ENCODE measurements at regions not wholly inside any gene's neighbourhood (a gene's known extent, or its start where the extent isn't known, plus 50 kb on each side); places are given as distances from the start of the nearest gene placed in this dataset.
"Not testable (repeated sequence)": the region's sequence is repeated elsewhere in the genome, so short reads cannot be mapped to it uniquely, and the experiment has no call there.

DNA sequence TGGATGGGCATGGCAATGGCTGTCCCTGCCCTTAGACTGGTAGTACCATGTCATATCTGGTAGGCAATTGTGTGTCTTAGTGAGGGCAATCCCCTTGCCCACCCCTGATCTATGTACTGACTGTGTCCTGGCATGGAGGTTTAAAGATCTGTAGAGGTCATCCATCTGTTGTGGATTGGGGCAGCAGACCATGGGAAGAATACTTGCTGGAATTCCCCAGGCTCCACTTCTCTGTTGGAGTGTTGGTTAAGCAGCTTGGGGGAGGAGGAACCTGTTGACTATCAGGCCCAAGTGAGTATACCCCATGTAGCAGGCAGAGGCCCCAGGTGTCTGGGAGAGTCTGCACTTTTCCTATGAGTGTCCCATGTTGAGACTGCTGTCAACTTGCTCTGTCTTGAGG lies 246.7 kb upstream of the DIPK2B start:
- no peak for DNase-seq
- no peaks in the 10 kb centered on the region for H3K36me3 Mint-ChIP-seq (ENCODE audit: low read depth)
- H3K4me1 Mint-ChIP-seq: peaks cover 4% of the 10 kb centered on the region
- H3K27ac Mint-ChIP-seq: no peak overlapping the region
- intact Hi-C loops (cut with micrococcal nuclease): no loop called here
- H3K4me3 Mint-ChIP-seq: no peak overlapping the region
- no peaks in the 10 kb centered on the region for H3K9me3 Mint-ChIP-seq
- H3K27me3 Mint-ChIP-seq: no peaks in the 10 kb centered on the region

DNA sequence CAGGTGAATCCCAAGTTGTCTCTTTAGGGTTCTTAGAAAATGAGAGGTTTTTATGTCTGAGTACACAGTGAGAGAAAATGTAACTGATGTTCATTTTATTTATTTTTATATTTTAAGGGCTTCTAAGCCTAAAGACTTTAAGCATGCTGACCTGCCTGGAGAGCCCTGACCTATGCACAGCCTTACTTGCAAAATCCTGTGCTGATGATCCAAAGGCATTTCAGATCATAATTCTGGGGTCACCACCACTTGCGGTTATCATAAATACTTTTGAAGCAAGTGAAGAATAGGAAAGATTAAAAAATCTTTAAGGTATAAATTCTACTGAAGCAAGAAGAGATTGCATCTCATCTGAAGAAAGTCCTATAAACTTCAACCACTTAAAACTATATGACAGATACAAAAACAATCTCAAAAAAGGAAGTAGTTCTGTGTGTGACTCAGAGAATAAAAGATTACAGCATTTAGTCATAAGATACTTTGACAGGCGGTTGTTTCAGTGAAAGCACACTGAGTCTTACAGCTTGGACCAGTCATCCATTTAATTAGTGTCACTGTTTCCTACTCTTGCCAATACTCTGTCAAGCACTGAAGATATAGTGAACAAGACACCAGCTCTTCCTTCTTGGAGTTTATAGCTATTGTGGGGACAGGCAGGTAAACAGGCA lies 245.2 kb upstream of the DIPK2B start:
- Mint-ChIP-seq H3K27me3 (no peaks in the 10 kb centered on the region), H3K9me3 (no peaks in the 10 kb centered on the region), H3K4me1 (peaks cover 4% of the 10 kb centered on the region), H3K27ac (peak overlapping the region; percentile 53), H3K4me3 (no peak overlapping the region), H3K36me3 (ENCODE audit: low read depth) (no peaks in the 10 kb centered on the region)
- DNase-seq: no peak
- intact Hi-C loops (cut with micrococcal nuclease): no loop called here

DNA sequence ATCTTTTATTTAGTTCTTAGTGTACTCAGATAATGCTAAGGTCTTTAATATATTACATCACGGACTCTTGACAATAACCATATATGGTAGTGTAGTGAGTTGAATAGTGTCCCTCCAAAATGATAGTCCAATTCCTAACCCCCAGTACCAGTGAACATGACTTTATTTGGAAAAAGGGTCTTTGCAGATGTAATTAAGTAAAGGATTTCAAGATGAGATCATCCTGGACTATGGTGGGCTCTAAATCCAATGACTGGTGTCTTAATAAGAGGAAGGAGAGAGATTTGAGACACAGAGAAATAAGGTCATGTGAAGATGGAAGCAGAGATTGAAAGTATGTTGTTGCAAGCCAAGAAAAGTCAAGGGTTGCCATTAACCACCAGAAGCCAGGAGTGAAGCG lies 236.5 kb upstream of the DIPK2B start:
- intact Hi-C loops (cut with micrococcal nuclease): no loop called here
- Mint-ChIP-seq H3K27ac (no peak overlapping the region), H3K4me3 (no peak overlapping the region), H3K9me3 (peaks cover 2% of the 10 kb centered on the region), H3K4me1 (no peaks in the 10 kb centered on the region), H3K36me3 (ENCODE audit: low read depth) (no peaks in the 10 kb centered on the region), H3K27me3 (no peaks in the 10 kb centered on the region)
- DNase-seq: no peak

DNA sequence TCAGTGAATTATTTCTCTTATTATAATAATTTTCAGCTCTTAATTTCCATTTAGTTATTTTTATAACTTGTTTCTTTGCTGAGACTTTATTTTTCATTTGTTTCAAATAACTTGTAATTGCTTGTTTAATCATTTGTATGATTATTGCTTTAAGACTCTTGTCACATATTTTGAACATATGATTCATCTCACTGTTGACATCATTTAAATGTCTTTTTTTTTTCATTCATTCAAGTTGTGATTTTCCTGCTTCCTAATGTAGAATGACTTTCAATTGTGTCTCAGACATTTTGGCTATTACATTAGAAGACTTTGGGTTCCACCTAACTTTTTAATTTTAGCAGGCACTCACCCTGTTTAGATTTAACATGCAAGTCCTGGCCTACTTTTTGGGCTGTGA lies 234.8 kb upstream of the DIPK2B start:
- Mint-ChIP-seq H3K27me3 (no peaks in the 10 kb centered on the region), H3K4me3 (no peak overlapping the region), H3K27ac (no peak overlapping the region), H3K36me3 (ENCODE audit: low read depth) (no peaks in the 10 kb centered on the region), H3K4me1 (no peaks in the 10 kb centered on the region), H3K9me3 (peaks cover 2% of the 10 kb centered on the region)
- DNase-seq: no peak
- intact Hi-C loops (cut with micrococcal nuclease): no loop called here

DNA sequence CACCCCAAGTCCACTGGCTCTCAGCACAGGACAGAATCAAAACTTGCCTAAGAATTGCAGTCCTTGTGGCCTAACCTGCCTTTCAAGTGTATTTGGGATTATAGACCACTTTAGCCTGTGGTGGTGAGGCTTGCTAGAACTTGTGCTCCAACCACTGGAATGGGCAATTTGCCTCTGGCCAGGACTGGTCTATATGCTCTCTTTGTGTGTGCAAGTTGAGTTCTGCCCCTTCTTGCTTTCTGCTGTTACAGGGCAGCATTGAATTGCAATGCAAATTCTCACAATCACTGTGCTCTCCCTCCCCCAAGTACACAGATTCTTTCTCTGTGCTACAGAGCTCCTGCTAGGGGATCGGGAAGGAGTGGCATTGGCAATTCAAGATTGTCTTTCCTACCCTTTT lies 233.6 kb upstream of the DIPK2B start:
- Mint-ChIP-seq H3K36me3 (ENCODE audit: low read depth) (no peaks in the 10 kb centered on the region), H3K27ac (no peak overlapping the region), H3K4me3 (no peak overlapping the region), H3K27me3 (no peaks in the 10 kb centered on the region), H3K4me1 (no peaks in the 10 kb centered on the region), H3K9me3 (peaks cover 2% of the 10 kb centered on the region)
- DNase-seq: no peak
- intact Hi-C loops (cut with micrococcal nuclease): no loop called here

DNA sequence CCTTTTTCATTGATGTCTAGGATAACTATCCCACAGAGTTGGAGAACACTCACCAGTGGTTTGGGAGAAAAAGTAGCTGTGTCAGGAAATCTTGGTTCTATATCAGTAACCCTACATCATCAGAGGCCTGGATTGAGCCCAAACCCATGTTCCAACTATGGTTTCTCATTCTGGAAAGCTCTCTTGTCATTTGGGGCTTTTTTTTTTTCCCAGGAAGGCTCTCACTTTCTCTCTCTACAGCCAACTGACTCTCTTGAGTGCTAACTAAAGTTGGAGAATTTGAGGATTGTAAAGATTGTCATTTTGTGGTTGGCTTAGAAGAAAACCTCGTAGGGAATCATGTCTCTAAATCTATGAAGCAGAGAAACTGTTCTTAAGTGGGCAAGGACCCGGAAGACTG lies 228.2 kb upstream of the DIPK2B start:
- H3K4me3 Mint-ChIP-seq: no peak overlapping the region
- H3K27me3 Mint-ChIP-seq: peaks cover 2% of the 10 kb centered on the region
- H3K27ac Mint-ChIP-seq: no peak overlapping the region
- no peaks in the 10 kb centered on the region for H3K36me3 Mint-ChIP-seq (ENCODE audit: low read depth)
- H3K4me1 Mint-ChIP-seq: no peaks in the 10 kb centered on the region
- H3K9me3 Mint-ChIP-seq: no peaks in the 10 kb centered on the region
- intact Hi-C loops (cut with micrococcal nuclease): no loop called here
- no peak for DNase-seq

DNA sequence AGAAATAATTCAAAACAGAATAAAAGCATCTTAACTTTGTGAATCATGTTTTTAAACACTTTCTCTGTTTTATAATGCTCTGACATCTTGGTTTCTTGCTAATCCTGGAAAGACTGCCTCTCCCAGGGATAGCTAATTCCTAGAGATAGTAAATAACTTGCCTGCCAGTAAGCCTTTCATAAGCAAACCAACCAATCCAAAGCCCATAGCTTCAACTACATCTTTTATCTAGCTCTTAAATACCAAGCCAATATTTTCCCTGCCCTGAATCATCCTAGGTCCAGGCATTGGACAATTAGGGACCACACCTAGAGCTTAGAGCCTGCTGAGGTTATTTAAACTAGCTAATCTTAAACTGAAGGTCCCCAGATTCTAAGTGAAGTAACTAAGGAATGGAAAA lies 223.7 kb upstream of the DIPK2B start:
- Mint-ChIP-seq H3K27ac (no peak overlapping the region), H3K36me3 (ENCODE audit: low read depth) (no peaks in the 10 kb centered on the region), H3K4me1 (no peaks in the 10 kb centered on the region), H3K9me3 (no peaks in the 10 kb centered on the region), H3K4me3 (no peak overlapping the region), H3K27me3 (peaks cover 2% of the 10 kb centered on the region)
- intact Hi-C loops (cut with micrococcal nuclease): no loop called here
- DNase-seq: no peak

DNA sequence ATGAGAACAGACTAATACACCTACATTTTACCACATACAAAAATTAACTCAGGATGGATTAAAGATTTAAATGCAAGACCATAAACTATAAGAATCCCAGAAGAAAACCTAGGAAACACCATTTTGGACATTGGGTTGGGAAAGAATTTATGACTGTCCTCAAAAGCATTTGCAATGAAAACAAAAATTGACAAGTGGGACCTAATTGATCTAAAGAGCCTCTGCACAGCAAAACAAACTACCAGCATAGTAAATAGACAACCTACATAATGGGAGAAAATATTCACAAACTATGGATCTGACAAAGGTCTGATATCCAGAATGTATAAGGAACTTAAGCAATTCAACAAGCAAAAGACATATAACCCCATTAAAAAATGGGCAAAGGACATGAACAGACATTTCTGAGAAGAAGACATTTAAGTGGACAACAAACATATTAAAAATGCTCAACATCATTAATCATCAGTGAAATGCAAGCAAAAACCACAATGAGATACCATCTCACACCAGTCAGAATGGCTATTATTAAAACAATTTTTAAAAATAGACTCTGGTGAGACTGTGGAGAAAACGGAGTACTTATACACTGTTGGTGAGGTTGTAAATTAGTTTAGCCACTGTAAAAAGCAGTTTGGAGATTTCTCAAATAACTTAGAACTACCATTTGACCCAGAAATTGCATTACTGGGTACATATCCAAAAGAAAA lies 221.7 kb upstream of the DIPK2B start:
- no peak for DNase-seq
- Mint-ChIP-seq H3K9me3 (peaks cover under 1% of the 10 kb centered on the region), H3K27me3 (peaks cover 2% of the 10 kb centered on the region), H3K4me3 (no peak overlapping the region), H3K4me1 (no peaks in the 10 kb centered on the region), H3K27ac (no peak overlapping the region), H3K36me3 (ENCODE audit: low read depth) (no peaks in the 10 kb centered on the region)
- intact Hi-C loops (cut with micrococcal nuclease): no loop called here

DNA sequence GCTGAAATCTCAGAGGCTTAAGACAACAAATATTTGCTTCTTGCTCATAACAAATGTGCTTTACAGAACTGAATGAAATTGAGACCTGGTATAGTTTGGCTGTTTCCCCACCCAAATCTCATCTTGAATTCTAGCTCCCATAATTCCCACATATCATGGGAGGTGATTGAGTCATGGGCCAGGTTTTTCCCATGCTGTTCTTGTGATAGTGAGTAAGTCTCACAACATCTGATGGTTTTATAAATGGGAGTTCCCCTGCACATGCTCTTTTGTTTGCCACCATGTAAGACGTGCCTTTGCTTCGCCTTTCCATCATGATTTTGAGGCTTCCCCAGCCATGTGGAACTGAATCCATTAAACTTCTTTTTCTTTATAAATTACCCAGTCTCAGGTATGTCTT lies 221.1 kb upstream of the DIPK2B start:
- Mint-ChIP-seq H3K9me3 (peaks cover 3% of the 10 kb centered on the region), H3K36me3 (ENCODE audit: low read depth) (no peaks in the 10 kb centered on the region), H3K27me3 (peaks cover 2% of the 10 kb centered on the region), H3K27ac (no peak overlapping the region), H3K4me3 (no peak overlapping the region), H3K4me1 (no peaks in the 10 kb centered on the region)
- intact Hi-C loops (cut with micrococcal nuclease): no loop called here
- no peak for DNase-seq

DNA sequence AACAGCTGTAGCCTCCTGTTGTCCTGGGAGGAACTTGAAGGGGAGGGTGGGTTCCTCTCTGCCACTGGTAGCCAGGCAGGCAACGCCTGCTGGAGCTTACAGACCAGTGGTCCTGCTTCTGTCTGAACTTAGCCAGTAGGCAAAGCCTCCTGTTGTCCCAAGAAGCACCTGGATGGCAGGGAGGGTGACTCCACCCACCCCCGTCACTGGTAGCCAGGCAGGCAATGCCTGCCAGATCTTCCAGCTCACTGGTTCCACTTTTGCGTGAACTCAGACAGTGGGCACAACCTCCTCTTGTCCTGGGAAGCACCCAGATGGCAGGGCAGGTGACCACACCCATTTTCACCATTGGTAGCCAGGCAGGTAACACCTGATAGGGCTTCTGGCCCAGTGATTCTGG lies 203.5 kb upstream of the DIPK2B start:
- H3K4me1 Mint-ChIP-seq: peaks cover 5% of the 10 kb centered on the region
- no peaks in the 10 kb centered on the region for H3K27me3 Mint-ChIP-seq
- intact Hi-C loops (cut with micrococcal nuclease): no loop called here
- H3K36me3 Mint-ChIP-seq (ENCODE audit: low read depth): no peaks in the 10 kb centered on the region
- H3K4me3 Mint-ChIP-seq: no peak overlapping the region
- no peak for DNase-seq
- no peaks in the 10 kb centered on the region for H3K9me3 Mint-ChIP-seq
- H3K27ac Mint-ChIP-seq: no peak overlapping the region

DNA sequence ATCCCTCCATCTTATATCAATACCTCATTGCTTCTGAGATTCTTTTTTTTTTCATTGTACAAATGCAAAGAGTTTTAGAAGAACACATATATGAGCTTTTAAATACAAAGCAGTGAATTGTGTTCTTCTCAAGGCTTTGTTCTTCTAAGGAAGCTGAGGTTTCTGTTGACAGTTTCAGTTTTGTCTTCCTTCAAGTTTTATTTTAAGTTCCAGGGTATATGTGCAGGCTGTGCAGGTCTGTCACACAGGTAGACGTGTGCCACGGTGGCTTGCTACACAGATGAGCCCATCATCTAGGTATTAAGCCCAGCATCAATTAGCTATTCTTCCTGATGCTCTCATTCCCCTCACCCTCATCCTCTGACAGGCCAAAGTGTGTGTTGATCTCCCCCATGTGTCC lies 201.2 kb upstream of the DIPK2B start:
- no peak overlapping the region for H3K27ac Mint-ChIP-seq
- H3K36me3 Mint-ChIP-seq (ENCODE audit: low read depth): no peaks in the 10 kb centered on the region
- H3K27me3 Mint-ChIP-seq: no peaks in the 10 kb centered on the region
- intact Hi-C loops (cut with micrococcal nuclease): no loop called here
- H3K4me3 Mint-ChIP-seq: no peak overlapping the region
- H3K9me3 Mint-ChIP-seq: no peaks in the 10 kb centered on the region
- H3K4me1 Mint-ChIP-seq: peaks cover 5% of the 10 kb centered on the region
- no peak for DNase-seq

DNA sequence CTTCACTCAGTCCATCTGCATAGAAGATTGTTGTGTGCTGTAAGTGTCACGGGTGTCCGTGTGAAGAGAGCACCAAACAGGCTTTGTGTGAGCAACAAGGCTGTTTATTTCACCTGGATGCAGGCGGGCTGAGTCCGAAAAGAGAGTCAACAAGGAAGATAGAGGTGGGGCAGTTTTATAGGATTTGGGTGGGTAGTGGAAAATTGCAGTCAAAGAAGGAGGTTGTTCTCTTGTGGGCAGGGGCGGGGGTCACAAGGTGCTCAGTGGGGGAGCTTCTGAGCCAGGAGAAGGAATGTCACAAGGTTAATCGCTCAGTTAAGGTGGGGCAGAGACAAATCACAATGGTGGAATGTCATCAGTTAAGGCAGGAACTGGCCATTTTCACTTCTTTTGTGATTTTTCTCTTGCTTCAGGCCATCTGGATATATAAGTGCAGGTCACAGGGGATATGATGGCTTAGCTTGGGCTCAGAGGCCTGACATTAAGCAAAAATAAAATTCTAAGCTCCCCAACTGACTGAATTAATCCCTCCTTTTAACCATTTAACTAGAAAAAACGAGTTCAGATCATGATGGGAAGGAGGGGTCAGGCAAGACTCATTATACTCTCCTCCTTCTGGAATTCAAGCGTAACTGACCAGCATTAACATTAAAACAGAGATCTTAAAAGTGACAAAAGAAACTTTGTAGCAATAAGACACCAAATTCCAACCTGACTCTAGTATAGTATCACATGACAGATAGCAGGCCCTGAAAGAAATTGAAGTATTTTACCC lies 200.5 kb upstream of the DIPK2B start:
- DNase-seq; H3K4me1 Mint-ChIP-seq; H3K36me3 Mint-ChIP-seq (ENCODE audit: low read depth); H3K27me3 Mint-ChIP-seq; intact Hi-C loops (cut with micrococcal nuclease); H3K9me3 Mint-ChIP-seq; H3K4me3 Mint-ChIP-seq; H3K27ac Mint-ChIP-seq: not testable (repeated sequence)

DNA sequence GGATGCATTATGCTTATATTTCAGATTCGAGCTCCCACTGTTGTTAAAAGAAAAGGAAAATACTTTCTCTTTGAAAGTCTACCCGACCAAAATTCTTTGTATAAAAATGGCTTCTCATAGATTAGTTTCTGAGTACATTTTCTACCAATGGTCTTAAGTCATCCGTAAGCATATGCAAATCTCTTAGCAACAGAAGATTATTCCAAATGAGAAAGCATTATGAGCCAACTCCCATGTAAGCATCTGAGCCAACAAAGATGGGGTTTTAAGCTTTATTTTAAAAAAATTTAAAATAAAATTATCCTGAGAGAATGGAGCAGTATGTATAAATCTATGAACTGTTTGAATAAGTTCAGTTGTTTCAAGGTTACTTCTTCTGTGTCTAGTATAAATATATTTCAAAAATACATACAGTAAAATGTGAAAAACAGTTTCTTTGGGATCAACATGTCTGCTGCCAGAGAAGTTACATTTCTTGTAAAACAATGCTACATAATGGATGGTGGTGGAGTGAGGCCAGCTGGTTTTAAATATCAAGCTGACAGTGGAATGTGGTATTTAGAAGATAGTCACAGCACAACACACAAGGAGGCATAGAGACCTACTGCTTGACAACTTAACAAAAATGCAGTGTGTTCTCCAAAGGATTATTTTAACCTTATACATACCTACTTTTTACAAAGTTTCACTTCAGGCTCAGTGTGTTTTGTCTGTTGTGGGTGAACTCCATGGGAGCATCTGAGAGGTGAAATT lies 199.5 kb upstream of the DIPK2B start:
- Mint-ChIP-seq H3K27me3 (no peaks in the 10 kb centered on the region), H3K4me3 (no peak overlapping the region), H3K36me3 (ENCODE audit: low read depth) (no peaks in the 10 kb centered on the region), H3K27ac (no peak overlapping the region), H3K4me1 (peaks cover 5% of the 10 kb centered on the region), H3K9me3 (no peaks in the 10 kb centered on the region)
- DNase-seq: no peak
- intact Hi-C loops (cut with micrococcal nuclease): no loop called here

DNA sequence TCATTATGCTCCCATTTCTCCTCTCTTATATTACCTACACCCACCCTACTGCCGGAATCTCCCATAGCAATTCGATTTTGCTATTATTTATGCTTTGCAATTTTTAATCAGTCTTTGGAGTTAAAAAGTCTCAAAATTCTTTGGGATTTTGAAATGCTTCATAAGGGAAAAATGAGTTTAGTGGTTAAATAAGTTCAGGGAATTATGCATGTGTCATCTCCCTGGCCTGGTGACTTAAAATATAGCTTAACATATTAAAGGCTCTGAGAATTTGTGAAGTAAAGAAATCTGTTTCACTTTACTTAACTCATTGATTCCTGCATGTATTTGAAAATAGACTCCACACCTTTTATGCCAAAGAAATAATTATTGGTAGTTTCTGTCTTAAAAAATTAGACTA lies 185.1 kb upstream of the DIPK2B start:
- intact Hi-C loops (cut with micrococcal nuclease): no loop called here
- Mint-ChIP-seq H3K4me3 (no peak overlapping the region), H3K27me3 (no peaks in the 10 kb centered on the region), H3K27ac (no peak overlapping the region), H3K4me1 (no peaks in the 10 kb centered on the region), H3K9me3 (no peaks in the 10 kb centered on the region), H3K36me3 (ENCODE audit: low read depth) (no peaks in the 10 kb centered on the region)
- DNase-seq: no peak
